GM23338 (cell line): ENCODE measurements at regions not wholly inside any gene's neighbourhood (a gene's known extent, or its start where the extent isn't known, plus 50 kb on each side); places are given as distances from the start of the nearest gene placed in this dataset.

Source experiments
- ATAC-seq: fragments of 200-7000 bp; cut with Tn5 transposase; 3 replicates; pipeline ENCODE4 v1.9.1; 2020
- DNase-seq: peaks from one replicate; pipeline ENCODE4 v3.0.0-alpha.2; 2015; ENCODE audit warnings: low spot score
- H2AFZ ChIP-seq: fragments of 200-600 bp; sonication (generic); 2 replicates; pipeline ENCODE4 v1.8.0; 2016; ENCODE audit warnings: antibody characterized with exemption, mild to moderate bottlenecking, moderate library complexity
- H3F3A ChIP-seq: fragments of 200-600 bp; sonication (generic); replicated peaks from 2 replicates; pipeline ENCODE4 v1.8.0; 2017; ENCODE audit warnings: antibody characterized with exemption, mixed run types, low read depth
- H3K27ac ChIP-seq: fragments of 200-600 bp; sonication (generic); 2 replicates; pipeline ENCODE4 v1.6.1; 2016; ENCODE audit warnings: low read depth
- H3K27me3 ChIP-seq: fragments of 200-600 bp; sonication (generic); 2 replicates; pipeline ENCODE4 v1.8.0; 2016; ENCODE audit warnings: mild to moderate bottlenecking, mixed run types, moderate library complexity; ENCODE audit not compliant: insufficient read depth
- H3K36me3 ChIP-seq: fragments of 200-600 bp; sonication (generic); 2 replicates; pipeline ENCODE4 v1.8.0; 2016; ENCODE audit warnings: mild to moderate bottlenecking; ENCODE audit not compliant: insufficient read depth
- H3K4me1 ChIP-seq: fragments of 200-600 bp; sonication (generic); 2 replicates; pipeline ENCODE4 v1.8.0; 2016; ENCODE audit warnings: mild to moderate bottlenecking, moderate library complexity; ENCODE audit not compliant: insufficient read depth
- H3K4me2 ChIP-seq: fragments of 200-600 bp; sonication (generic); 2 replicates; pipeline ENCODE4 v1.7.1; 2017; ENCODE audit warnings: mixed run types
- H3K4me3 ChIP-seq: fragments of 200-600 bp; sonication (generic); 2 replicates; pipeline ENCODE4 v1.6.1; 2016; ENCODE audit warnings: mixed run types
- H3K79me2 ChIP-seq: fragments of 200-600 bp; sonication (generic); replicated peaks from 2 replicates; pipeline ENCODE4 v1.8.0; 2017; ENCODE audit warnings: mild to moderate bottlenecking; ENCODE audit not compliant: insufficient read depth
- H3K9me2 ChIP-seq: fragments of 200-600 bp; sonication (generic); 2 replicates; pipeline ENCODE4 v1.8.0; 2017; ENCODE audit not compliant: insufficient read depth
- H4K20me1 ChIP-seq: fragments of 200-600 bp; sonication (generic); replicated peaks from 2 replicates; pipeline ENCODE4 v1.8.0; 2017; ENCODE audit warnings: mild to moderate bottlenecking; ENCODE audit not compliant: insufficient read depth
- H3K27ac Mint-ChIP-seq: 2 replicates; pipeline ENCODE4 v1.8.0; 2020; ENCODE audit warnings: inconsistent platforms, mild to moderate bottlenecking, moderate library complexity, mixed read lengths
- H3K27me3 Mint-ChIP-seq: 3 replicates; pipeline ENCODE4 v1.8.0; 2022; ENCODE audit warnings: low read depth, mild to moderate bottlenecking, moderate library complexity, mixed read lengths, inconsistent platforms; ENCODE audit not compliant: insufficient read depth, poor library complexity
- H3K36me3 Mint-ChIP-seq: 3 replicates; pipeline ENCODE4 v1.8.0; 2021; ENCODE audit warnings: low read depth, mild to moderate bottlenecking, inconsistent platforms, moderate library complexity, mixed read lengths
- H3K4me1 Mint-ChIP-seq: 3 replicates; pipeline ENCODE4 v1.8.0; 2020; ENCODE audit warnings: mild to moderate bottlenecking, inconsistent platforms, mixed read lengths
- H3K4me3 Mint-ChIP-seq: 3 replicates; pipeline ENCODE4 v1.8.0; 2021; ENCODE audit warnings: moderate library complexity, mild to moderate bottlenecking, inconsistent platforms, mixed read lengths
- H3K9me3 Mint-ChIP-seq: 3 replicates; pipeline ENCODE4 v1.8.0; 2020; ENCODE audit warnings: moderate library complexity, mild to moderate bottlenecking, inconsistent platforms, mixed read lengths
- EZH2 ChIP-seq: fragments of 200-600 bp; sonication (generic); IDR thresholded peaks from one replicate; pipeline ENCODE4 v1.8.0; 2017; ENCODE audit warnings: antibody characterized with exemption, mild to moderate bottlenecking, low read depth; ENCODE audit not compliant: unreplicated experiment
- JUNB ChIP-seq: IDR thresholded peaks from one replicate; pipeline ENCODE4 v1.6.1; 2016; ENCODE audit warnings: antibody characterized with exemption; ENCODE audit not compliant: unreplicated experiment
- NANOG ChIP-seq: IDR thresholded peaks from 2 replicates; pipeline ENCODE4 v1.6.1; 2016; ENCODE audit warnings: antibody characterized with exemption, borderline replicate concordance
- STAT1 ChIP-seq: IDR thresholded peaks from one replicate; pipeline ENCODE4 v1.6.1; 2016; ENCODE audit warnings: antibody characterized with exemption; ENCODE audit not compliant: unreplicated experiment
- TF ChIP-seq, protein P1 (sequence below): IDR thresholded peaks from 2 replicates; pipeline ENCODE4 v1.6.1; 2016; ENCODE audit warnings: antibody characterized with exemption
- TF ChIP-seq, protein P2 (sequence below): IDR thresholded peaks from one replicate; pipeline ENCODE4 v1.6.1; 2018; ENCODE audit warnings: antibody characterized with exemption; ENCODE audit not compliant: unreplicated experiment
- TF ChIP-seq, protein P3 (sequence below): fragments of 250-450 bp; sonication (Bioruptor Pico); IDR thresholded peaks from 2 replicates; pipeline ENCODE4 v1.5.0; 2020; ENCODE audit warnings: mild to moderate bottlenecking, moderate library complexity

DNA sequence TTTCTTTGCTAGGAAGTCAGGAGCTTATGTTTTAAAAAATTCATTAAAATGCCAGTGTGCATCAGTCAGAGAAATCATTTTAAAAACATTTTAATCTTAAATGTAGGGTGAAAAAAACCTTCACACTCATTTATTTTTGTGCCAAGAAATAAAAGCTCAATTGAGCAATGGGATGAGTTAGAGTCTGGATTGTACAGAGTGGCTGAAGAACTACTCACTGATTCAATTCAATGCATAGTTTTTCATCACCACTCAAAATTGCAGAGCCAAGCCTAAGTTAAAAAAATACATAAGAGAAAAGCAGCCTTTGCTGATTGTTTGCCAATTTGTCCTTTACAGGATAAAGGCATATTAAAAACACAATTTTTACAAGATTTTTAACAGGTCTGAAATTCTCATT is 168.2 kb upstream of the DMRTA1 start:
- DNase-seq (no peak), ATAC-seq (no peak)
- Histone ChIP-seq H3K27me3 (no peaks in the 10 kb centered on the region), H3K79me2 (no peaks in the 10 kb centered on the region), H3K4me1 (no peaks in the 10 kb centered on the region), H2AFZ (no peak overlapping the region), H4K20me1 (no peaks in the 10 kb centered on the region), H3K36me3 (no peaks in the 10 kb centered on the region), H3K4me2 (no peak overlapping the region), H3K27ac (no peak overlapping the region), H3F3A (no peaks in the 10 kb centered on the region), H3K9me2 (peaks cover 4% of the 10 kb centered on the region; the same call in 1 of the 2 replicates), H3K4me3 (no peak overlapping the region)
- Mint-ChIP-seq H3K4me3 (no peak overlapping the region), H3K36me3 (no peaks in the 10 kb centered on the region), H3K27ac (no peak overlapping the region), H3K27me3 (no peaks in the 10 kb centered on the region), H3K9me3 (no peaks in the 10 kb centered on the region), H3K4me1 (no peaks in the 10 kb centered on the region)
- TF ChIP-seq, protein P1, sequence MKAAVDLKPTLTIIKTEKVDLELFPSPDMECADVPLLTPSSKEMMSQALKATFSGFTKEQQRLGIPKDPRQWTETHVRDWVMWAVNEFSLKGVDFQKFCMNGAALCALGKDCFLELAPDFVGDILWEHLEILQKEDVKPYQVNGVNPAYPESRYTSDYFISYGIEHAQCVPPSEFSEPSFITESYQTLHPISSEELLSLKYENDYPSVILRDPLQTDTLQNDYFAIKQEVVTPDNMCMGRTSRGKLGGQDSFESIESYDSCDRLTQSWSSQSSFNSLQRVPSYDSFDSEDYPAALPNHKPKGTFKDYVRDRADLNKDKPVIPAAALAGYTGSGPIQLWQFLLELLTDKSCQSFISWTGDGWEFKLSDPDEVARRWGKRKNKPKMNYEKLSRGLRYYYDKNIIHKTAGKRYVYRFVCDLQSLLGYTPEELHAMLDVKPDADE, result no peak
- no peak for TF ChIP-seq EZH2
- TF ChIP-seq STAT1, result no peak
- no peak for TF ChIP-seq JUNB
- TF ChIP-seq NANOG, result no peak

DNA sequence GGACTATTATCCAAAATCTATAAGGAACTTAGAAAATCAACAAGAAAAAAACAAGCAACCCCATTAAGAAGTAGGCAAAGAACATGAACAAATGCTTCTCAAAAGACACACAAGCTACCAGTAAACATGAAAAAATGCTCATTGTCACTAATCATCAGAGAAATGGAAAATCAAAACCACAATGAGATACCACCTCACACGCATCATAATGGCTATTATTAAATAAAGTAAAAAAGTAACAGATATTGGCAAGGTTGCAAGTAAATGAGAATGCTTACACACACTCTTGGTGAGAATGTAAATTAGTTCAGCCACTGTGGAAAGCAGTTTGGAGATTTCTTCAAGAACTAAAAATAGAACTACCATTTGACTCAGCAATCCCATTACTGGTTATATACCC is 167.0 kb upstream of the DMRTA1 start:
- TF ChIP-seq, protein P1, result no peak
- TF ChIP-seq, protein P2, sequence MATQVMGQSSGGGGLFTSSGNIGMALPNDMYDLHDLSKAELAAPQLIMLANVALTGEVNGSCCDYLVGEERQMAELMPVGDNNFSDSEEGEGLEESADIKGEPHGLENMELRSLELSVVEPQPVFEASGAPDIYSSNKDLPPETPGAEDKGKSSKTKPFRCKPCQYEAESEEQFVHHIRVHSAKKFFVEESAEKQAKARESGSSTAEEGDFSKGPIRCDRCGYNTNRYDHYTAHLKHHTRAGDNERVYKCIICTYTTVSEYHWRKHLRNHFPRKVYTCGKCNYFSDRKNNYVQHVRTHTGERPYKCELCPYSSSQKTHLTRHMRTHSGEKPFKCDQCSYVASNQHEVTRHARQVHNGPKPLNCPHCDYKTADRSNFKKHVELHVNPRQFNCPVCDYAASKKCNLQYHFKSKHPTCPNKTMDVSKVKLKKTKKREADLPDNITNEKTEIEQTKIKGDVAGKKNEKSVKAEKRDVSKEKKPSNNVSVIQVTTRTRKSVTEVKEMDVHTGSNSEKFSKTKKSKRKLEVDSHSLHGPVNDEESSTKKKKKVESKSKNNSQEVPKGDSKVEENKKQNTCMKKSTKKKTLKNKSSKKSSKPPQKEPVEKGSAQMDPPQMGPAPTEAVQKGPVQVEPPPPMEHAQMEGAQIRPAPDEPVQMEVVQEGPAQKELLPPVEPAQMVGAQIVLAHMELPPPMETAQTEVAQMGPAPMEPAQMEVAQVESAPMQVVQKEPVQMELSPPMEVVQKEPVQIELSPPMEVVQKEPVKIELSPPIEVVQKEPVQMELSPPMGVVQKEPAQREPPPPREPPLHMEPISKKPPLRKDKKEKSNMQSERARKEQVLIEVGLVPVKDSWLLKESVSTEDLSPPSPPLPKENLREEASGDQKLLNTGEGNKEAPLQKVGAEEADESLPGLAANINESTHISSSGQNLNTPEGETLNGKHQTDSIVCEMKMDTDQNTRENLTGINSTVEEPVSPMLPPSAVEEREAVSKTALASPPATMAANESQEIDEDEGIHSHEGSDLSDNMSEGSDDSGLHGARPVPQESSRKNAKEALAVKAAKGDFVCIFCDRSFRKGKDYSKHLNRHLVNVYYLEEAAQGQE, result no peak
- TF ChIP-seq, protein P3, sequence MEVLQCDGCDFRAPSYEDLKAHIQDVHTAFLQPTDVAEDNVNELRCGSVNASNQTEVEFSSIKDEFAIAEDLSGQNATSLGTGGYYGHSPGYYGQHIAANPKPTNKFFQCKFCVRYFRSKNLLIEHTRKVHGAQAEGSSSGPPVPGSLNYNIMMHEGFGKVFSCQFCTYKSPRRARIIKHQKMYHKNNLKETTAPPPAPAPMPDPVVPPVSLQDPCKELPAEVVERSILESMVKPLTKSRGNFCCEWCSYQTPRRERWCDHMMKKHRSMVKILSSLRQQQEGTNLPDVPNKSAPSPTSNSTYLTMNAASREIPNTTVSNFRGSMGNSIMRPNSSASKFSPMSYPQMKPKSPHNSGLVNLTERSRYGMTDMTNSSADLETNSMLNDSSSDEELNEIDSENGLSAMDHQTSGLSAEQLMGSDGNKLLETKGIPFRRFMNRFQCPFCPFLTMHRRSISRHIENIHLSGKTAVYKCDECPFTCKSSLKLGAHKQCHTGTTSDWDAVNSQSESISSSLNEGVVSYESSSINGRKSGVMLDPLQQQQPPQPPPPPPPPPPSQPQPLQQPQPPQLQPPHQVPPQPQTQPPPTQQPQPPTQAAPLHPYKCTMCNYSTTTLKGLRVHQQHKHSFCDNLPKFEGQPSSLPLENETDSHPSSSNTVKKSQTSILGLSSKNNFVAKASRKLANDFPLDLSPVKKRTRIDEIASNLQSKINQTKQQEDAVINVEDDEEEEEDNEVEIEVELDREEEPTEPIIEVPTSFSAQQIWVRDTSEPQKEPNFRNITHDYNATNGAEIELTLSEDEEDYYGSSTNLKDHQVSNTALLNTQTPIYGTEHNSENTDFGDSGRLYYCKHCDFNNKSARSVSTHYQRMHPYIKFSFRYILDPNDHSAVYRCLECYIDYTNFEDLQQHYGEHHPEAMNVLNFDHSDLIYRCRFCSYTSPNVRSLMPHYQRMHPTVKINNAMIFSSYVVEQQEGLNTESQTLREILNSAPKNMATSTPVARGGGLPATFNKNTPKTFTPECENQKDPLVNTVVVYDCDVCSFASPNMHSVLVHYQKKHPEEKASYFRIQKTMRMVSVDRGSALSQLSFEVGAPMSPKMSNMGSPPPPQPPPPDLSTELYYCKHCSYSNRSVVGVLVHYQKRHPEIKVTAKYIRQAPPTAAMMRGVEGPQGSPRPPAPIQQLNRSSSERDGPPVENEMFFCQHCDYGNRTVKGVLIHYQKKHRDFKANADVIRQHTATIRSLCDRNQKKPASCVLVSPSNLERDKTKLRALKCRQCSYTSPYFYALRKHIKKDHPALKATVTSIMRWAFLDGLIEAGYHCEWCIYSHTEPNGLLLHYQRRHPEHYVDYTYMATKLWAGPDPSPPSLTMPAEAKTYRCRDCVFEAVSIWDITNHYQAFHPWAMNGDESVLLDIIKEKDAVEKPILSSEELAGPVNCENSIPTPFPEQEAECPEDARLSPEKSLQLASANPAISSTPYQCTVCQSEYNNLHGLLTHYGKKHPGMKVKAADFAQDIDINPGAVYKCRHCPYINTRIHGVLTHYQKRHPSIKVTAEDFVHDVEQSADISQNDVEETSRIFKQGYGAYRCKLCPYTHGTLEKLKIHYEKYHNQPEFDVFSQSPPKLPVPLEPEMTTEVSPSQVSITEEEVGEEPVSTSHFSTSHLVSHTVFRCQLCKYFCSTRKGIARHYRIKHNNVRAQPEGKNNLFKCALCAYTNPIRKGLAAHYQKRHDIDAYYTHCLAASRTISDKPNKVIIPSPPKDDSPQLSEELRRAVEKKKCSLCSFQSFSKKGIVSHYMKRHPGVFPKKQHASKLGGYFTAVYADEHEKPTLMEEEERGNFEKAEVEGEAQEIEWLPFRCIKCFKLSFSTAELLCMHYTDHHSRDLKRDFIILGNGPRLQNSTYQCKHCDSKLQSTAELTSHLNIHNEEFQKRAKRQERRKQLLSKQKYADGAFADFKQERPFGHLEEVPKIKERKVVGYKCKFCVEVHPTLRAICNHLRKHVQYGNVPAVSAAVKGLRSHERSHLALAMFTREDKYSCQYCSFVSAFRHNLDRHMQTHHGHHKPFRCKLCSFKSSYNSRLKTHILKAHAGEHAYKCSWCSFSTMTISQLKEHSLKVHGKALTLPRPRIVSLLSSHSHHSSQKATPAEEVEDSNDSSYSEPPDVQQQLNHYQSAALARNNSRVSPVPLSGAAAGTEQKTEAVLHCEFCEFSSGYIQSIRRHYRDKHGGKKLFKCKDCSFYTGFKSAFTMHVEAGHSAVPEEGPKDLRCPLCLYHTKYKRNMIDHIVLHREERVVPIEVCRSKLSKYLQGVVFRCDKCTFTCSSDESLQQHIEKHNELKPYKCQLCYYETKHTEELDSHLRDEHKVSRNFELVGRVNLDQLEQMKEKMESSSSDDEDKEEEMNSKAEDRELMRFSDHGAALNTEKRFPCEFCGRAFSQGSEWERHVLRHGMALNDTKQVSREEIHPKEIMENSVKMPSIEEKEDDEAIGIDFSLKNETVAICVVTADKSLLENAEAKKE, result no peak
- TF ChIP-seq NANOG (no peak), JUNB (no peak)
- Histone ChIP-seq H3K9me2 (no peaks in the 10 kb centered on the region), H3K4me2 (no peak overlapping the region), H3K27ac (no peak overlapping the region), H2AFZ (no peak overlapping the region), H3K4me1 (no peaks in the 10 kb centered on the region), H3K79me2 (no peaks in the 10 kb centered on the region), H3K36me3 (no peaks in the 10 kb centered on the region), H3F3A (no peaks in the 10 kb centered on the region), H4K20me1 (no peaks in the 10 kb centered on the region), H3K27me3 (no peaks in the 10 kb centered on the region), H3K4me3 (no peak overlapping the region)
- Mint-ChIP-seq H3K9me3 (no peaks in the 10 kb centered on the region), H3K4me1 (no peaks in the 10 kb centered on the region; the same call in 2 of the 3 replicates), H3K4me3 (no peak overlapping the region), H3K27ac (no peak overlapping the region), H3K27me3 (no peaks in the 10 kb centered on the region), H3K36me3 (no peaks in the 10 kb centered on the region)
- ATAC-seq, result no peak
- no peak for DNase-seq
